Testis (tissue), 2 donors: ENCODE measurements at regions not wholly inside any gene's neighbourhood (a gene's known extent, or its start where the extent isn't known, plus 50 kb on each side); places are given as distances from the start of the nearest gene placed in this dataset.

Source experiments
- DNase-seq: peaks from one replicate; pipeline ENCODE4 v3.0.0-alpha.2; 2019
- H3K27ac ChIP-seq, 2 donors: fragments of 200-600 bp; sonication (generic); one replicate each; pipeline ENCODE4 v1.5.1; 2019
- H3K27me3 ChIP-seq: fragments of 200-600 bp; sonication (generic); one replicate; pipeline ENCODE4 v1.5.1; 2019
- H3K36me3 ChIP-seq: fragments of 200-600 bp; sonication (generic); one replicate; pipeline ENCODE4 v1.5.1; 2017; ENCODE audit warnings: low read depth; ENCODE audit errors: missing control alignments
- H3K4me1 ChIP-seq: fragments of 200-600 bp; sonication (generic); one replicate; pipeline ENCODE4 v1.5.1; 2019
- H3K4me3 ChIP-seq, 2 donors: fragments of 200-600 bp; sonication (generic); one replicate each; pipeline ENCODE4 v1.5.1; 2017 to 2019
- H3K9me3 ChIP-seq: fragments of 200-600 bp; sonication (generic); one replicate; pipeline ENCODE4 v1.5.1; 2017
- CTCF ChIP-seq, 3 experiments: fragments of 450-650 bp in 2 of 3; fragments of 200-600 bp in 1 of 3; sonication (generic) in 1 of 3; IDR thresholded peaks; one replicate each; pipeline ENCODE4 v1.5.1; 2016 to 2019; ENCODE audit warnings: antibody characterized with exemption in 3 of 3, mild to moderate bottlenecking in 2 of 3, moderate library complexity in 1 of 3
- POLR2A ChIP-seq: fragments of 450-650 bp; IDR thresholded peaks from one replicate; pipeline ENCODE4 v1.6.1; 2017; ENCODE audit warnings: antibody characterized with exemption, mild to moderate bottlenecking, moderate library complexity
- WGBS, 2 donors: methylation state at CpG; one replicate each; pipeline ENCODE4 v1.1.5; 2018; 5-methylcytosine and 5-hydroxymethylcytosine counted together
- intact Hi-C: fragments of 100-400 bp; cut with DNase I; formaldehyde crosslinking; loops from one replicate; pipeline ENCODE4 v1.15.1; 2023; ENCODE audit warnings: low total_unique reads

- 0% methylated on average over 1 of the region's 1 CpG for WGBS, 2 donors
- no peak overlapping the region for H3K4me3 ChIP-seq
- intact Hi-C loops, result no loop called here
These were observed 1703.6 kb upstream of the PRR20A start for GRCh38 chr13:55437162-55437561.

GRCh38 chr13:55439450-55439849 lies 1701.3 kb upstream of the PRR20A start:
- DNase-seq, result no peak
- no peak overlapping the region for H3K27ac ChIP-seq
- 37 to 50% methylated on average over 1 of the region's 1 CpG for WGBS, 2 donors
- H3K9me3 ChIP-seq, result no peaks in the 10 kb centered on the region
- H3K36me3 ChIP-seq, result no peaks in the 10 kb centered on the region
- no peak overlapping the region for H3K4me3 ChIP-seq
- intact Hi-C loops, result no loop called here
- TF ChIP-seq POLR2A (no peak), CTCF (IDR thresholded peaks at IDR 0.05) (no peak)
- H3K4me1 ChIP-seq, result no peaks in the 10 kb centered on the region
- H3K27me3 ChIP-seq, result no peaks in the 10 kb centered on the region

More at GRCh38 chr13:55437162-55437561, 1703.6 kb upstream of the PRR20A start:
- H3K27ac ChIP-seq, result no peak overlapping the region
- DNase-seq, result no peak
- H3K36me3 ChIP-seq, result no peaks in the 10 kb centered on the region
- H3K4me1 ChIP-seq, result no peaks in the 10 kb centered on the region
- TF ChIP-seq POLR2A, result no peak
- no peak for TF ChIP-seq CTCF (IDR thresholded peaks at IDR 0.05)
- no peaks in the 10 kb centered on the region for H3K9me3 ChIP-seq
- H3K27me3 ChIP-seq, result no peaks in the 10 kb centered on the region

- Histone ChIP-seq H3K27ac (no peak overlapping the region), H3K9me3 (no peaks in the 10 kb centered on the region), H3K36me3 (no peaks in the 10 kb centered on the region), H3K4me3 (no peak overlapping the region), H3K4me1 (no peaks in the 10 kb centered on the region), H3K27me3 (no peaks in the 10 kb centered on the region)
- intact Hi-C loops, result no loop called here
- DNase-seq, result no peak
- 70 to 72% methylated on average over 4 of the region's 4 CpGs for WGBS, 2 donors
- TF ChIP-seq POLR2A (no peak), CTCF (IDR thresholded peaks at IDR 0.05) (no peak)
These were observed 1700.1 kb upstream of the PRR20A start for GRCh38 chr13:55440465-55441085.

- no peak overlapping the region for H3K4me3 ChIP-seq
- no peaks in the 10 kb centered on the region for H3K4me1 ChIP-seq
- H3K27ac ChIP-seq, result no peak overlapping the region
- intact Hi-C loops, result no loop called here
- TF ChIP-seq POLR2A, result no peak
- TF ChIP-seq CTCF (IDR thresholded peaks at IDR 0.05), result no peak
- WGBS, 2 donors, result 34 to 36% methylated on average over 3 of the region's 3 CpGs
- no peaks in the 10 kb centered on the region for H3K27me3 ChIP-seq
- H3K36me3 ChIP-seq, result no peaks in the 10 kb centered on the region
- H3K9me3 ChIP-seq, result no peaks in the 10 kb centered on the region
- DNase-seq, result no peak
These were observed 1676.5 kb upstream of the PRR20A start for GRCh38 chr13:55464222-55464621.

- DNase-seq, result no peak
- no peaks in the 10 kb centered on the region for H3K9me3 ChIP-seq
- no peaks in the 10 kb centered on the region for H3K27me3 ChIP-seq
- intact Hi-C loops, result no loop called here
- WGBS, 2 donors, result 63 to 68% methylated on average over 2 of the region's 2 CpGs
- no peaks in the 10 kb centered on the region for H3K4me1 ChIP-seq
- no peaks in the 10 kb centered on the region for H3K36me3 ChIP-seq
- TF ChIP-seq CTCF (IDR thresholded peaks at IDR 0.05) (no peak), POLR2A (no peak)
- no peak overlapping the region for H3K27ac ChIP-seq
- H3K4me3 ChIP-seq, result no peak overlapping the region
These were observed 1673.2 kb upstream of the PRR20A start for GRCh38 chr13:55467476-55467875.
